NCI-H345 treated with DMSO at 0.1 percent for 48 hours (cell line): ENCODE measurements at regions not wholly inside any gene's neighbourhood (a gene's known extent, or its start where the extent isn't known, plus 50 kb on each side); places are given as distances from the start of the nearest gene placed in this dataset.
A peak's percentile ranks its signal among the peaks of the same experiment; 100 is the strongest.

Experiments used
- DNase-seq: peaks from one replicate; lab custom pipeline; 2025; ENCODE audit not compliant: unreplicated experiment; lab: John Stamatoyannopoulos, UW

GRCh38 chr16:9248162-9248561 is 156.7 kb downstream of the HAPSTR1 start:
- DNase-seq: no peak

GRCh38 chr16:9249534-9249933 is 158.1 kb downstream of the HAPSTR1 start:
- DNase-seq: no peak

GRCh38 chr16:9251026-9251425 is 159.6 kb downstream of the HAPSTR1 start:
- DNase-seq: no peak

GRCh38 chr16:9254863-9255262 is 163.4 kb downstream of the HAPSTR1 start:
- DNase-seq: no peak

- no peak for DNase-seq
Measured at GRCh38 chr16:9256196-9256595, 164.8 kb downstream of the HAPSTR1 start.

GRCh38 chr16:9257843-9258242 is 166.4 kb downstream of the HAPSTR1 start:
- DNase-seq: no peak

- no peak for DNase-seq
Measured at GRCh38 chr16:9258423-9259051, 167.1 kb downstream of the HAPSTR1 start.

GRCh38 chr16:9259914-9260608 is 168.6 kb downstream of the HAPSTR1 start:
- no peak for DNase-seq

- peak; percentile 10 for DNase-seq
Measured at GRCh38 chr16:9260666-9261065, 169.2 kb downstream of the HAPSTR1 start.

- no peak for DNase-seq
Measured at GRCh38 chr16:9261376-9261775, 169.9 kb downstream of the HAPSTR1 start.

GRCh38 chr16:9262941-9263715 is 171.7 kb downstream of the HAPSTR1 start:
- no peak for DNase-seq

- no peak for DNase-seq
Measured at GRCh38 chr16:9264067-9264466, 172.6 kb downstream of the HAPSTR1 start.

- DNase-seq: no peak
Measured at GRCh38 chr16:9268446-9268845, 177.0 kb downstream of the HAPSTR1 start.

GRCh38 chr16:9270424-9270823 is 179.0 kb downstream of the HAPSTR1 start:
- no peak for DNase-seq

- no peak for DNase-seq
Measured at GRCh38 chr16:9270941-9271340, 179.5 kb downstream of the HAPSTR1 start.

GRCh38 chr16:9271841-9272240 is 180.4 kb downstream of the HAPSTR1 start:
- no peak for DNase-seq

- DNase-seq: no peak
Measured at GRCh38 chr16:9275377-9275776, 183.9 kb downstream of the HAPSTR1 start.

GRCh38 chr16:9275816-9276354 is 184.4 kb downstream of the HAPSTR1 start:
- DNase-seq: no peak

- no peak for DNase-seq
Measured at GRCh38 chr16:9279291-9280068, 188.0 kb downstream of the HAPSTR1 start.

- no peak for DNase-seq
Measured at GRCh38 chr16:9280069-9280466, 188.6 kb downstream of the HAPSTR1 start.

GRCh38 chr16:9286930-9287329 is 195.5 kb downstream of the HAPSTR1 start:
- no peak for DNase-seq
